GM19463 (cell line): ENCODE measurements at regions not wholly inside any gene's neighbourhood (a gene's known extent, or its start where the extent isn't known, plus 50 kb on each side); places are given as distances from the start of the nearest gene placed in this dataset.
"Not testable (repeated sequence)": the region's sequence is repeated elsewhere in the genome, so short reads cannot be mapped to it uniquely, and the experiment has no call there.

Source experiments
- ATAC-seq: cut with Tn5 transposase; IDR thresholded peaks from one replicate; pipeline ENCODE4 v1.9.1; 2021; ENCODE audit warnings: mild to moderate bottlenecking, moderate library complexity; ENCODE audit not compliant: unreplicated experiment

- no peak for ATAC-seq
Measured at GRCh38 chr6:12538881-12539357, 177.6 kb upstream of the PHACTR1 start.

- not testable (repeated sequence) for ATAC-seq
Measured at GRCh38 chr6:12542319-12543115, 174.1 kb upstream of the PHACTR1 start.

GRCh38 chr6:12543953-12544352 is 172.6 kb upstream of the PHACTR1 start:
- no peak for ATAC-seq

GRCh38 chr6:12544821-12545565 is 171.6 kb upstream of the PHACTR1 start:
- no peak for ATAC-seq

GRCh38 chr6:12545619-12546409 is 170.8 kb upstream of the PHACTR1 start:
- ATAC-seq: no peak

- ATAC-seq: no peak
Measured at GRCh38 chr6:12546410-12547002, 170.1 kb upstream of the PHACTR1 start.

- no peak for ATAC-seq
Measured at GRCh38 chr6:12548526-12548925, 168.0 kb upstream of the PHACTR1 start.

- ATAC-seq: not testable (repeated sequence)
Measured at GRCh38 chr6:12549445-12549844, 167.1 kb upstream of the PHACTR1 start.

- not testable (repeated sequence) for ATAC-seq
Measured at GRCh38 chr6:12554820-12555219, 161.7 kb upstream of the PHACTR1 start.

GRCh38 chr6:12555267-12555666 is 161.3 kb upstream of the PHACTR1 start:
- no peak for ATAC-seq

- ATAC-seq: no peak
Measured at GRCh38 chr6:12555781-12556180, 160.8 kb upstream of the PHACTR1 start.

GRCh38 chr6:12557765-12558164 is 158.8 kb upstream of the PHACTR1 start:
- no peak for ATAC-seq

GRCh38 chr6:12560315-12560714 is 156.3 kb upstream of the PHACTR1 start:
- no peak for ATAC-seq

- no peak for ATAC-seq
Measured at GRCh38 chr6:12566618-12567123, 149.9 kb upstream of the PHACTR1 start.

GRCh38 chr6:12567682-12568081 is 148.9 kb upstream of the PHACTR1 start:
- no peak for ATAC-seq

GRCh38 chr6:12569646-12570045 is 146.9 kb upstream of the PHACTR1 start:
- no peak for ATAC-seq

GRCh38 chr6:12570461-12571030 is 146.0 kb upstream of the PHACTR1 start:
- ATAC-seq: no peak

GRCh38 chr6:12572896-12573827 is 143.4 kb upstream of the PHACTR1 start:
- ATAC-seq: no peak

- ATAC-seq: no peak
Measured at GRCh38 chr6:12575961-12576360, 140.6 kb upstream of the PHACTR1 start.
